Activated T-helper 1 cell treated with Interleukin-2 at 50 U/mL for 16 hours (primary cell): ENCODE measurements at regions not wholly inside any gene's neighbourhood (a gene's known extent, or its start where the extent isn't known, plus 50 kb on each side); places are given as distances from the start of the nearest gene placed in this dataset.
"Not testable (repeated sequence)": the region's sequence is repeated elsewhere in the genome, so short reads cannot be mapped to it uniquely, and the experiment has no call there.

Experiments used
- DNase-seq: peaks from one replicate; pipeline ENCODE4 v3.0.0-alpha.2; 2020; ENCODE audit warnings: low read depth

DNA sequence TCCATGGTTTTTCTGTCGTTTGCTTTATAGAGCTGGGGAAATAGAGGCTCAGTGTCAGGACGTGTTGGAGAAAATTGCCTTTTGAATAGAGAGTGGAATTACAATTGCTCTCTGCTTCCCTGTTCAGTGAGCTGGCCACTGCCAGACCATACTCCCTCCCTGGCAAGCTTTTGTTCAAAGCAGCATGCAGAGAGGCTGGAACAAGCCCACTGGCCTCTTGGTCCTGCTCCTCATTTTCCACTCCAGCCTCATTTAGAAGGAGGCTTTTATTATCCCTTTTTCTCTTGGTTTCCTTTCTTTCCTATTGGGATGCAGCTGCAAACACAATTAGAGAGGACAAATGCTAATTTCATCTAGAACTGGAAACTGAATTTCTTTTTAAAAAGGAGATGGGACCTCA is 302.2 kb upstream of the PODXL start:
- DNase-seq = no peak

DNA sequence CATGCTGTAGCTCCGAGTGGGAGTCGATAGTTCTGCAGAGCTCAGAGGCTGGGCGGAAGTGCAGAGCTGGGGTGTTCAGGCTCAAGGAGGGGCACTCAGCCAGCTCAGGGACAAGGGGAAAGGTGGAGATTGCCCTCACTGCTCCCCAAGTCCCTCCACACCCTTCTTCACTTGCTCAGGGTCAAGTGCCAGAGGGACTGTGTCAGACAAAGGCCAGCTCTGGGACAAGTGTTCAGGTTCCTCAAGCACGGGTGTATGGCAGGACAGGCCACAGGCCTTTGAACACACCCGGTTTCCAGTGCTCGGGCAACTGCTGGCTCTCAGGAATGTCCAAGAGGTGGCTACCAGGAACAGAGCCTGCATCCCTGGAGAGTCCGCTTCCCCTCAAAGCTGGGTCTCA is 293.0 kb upstream of the PODXL start:
- DNase-seq = no peak

DNA sequence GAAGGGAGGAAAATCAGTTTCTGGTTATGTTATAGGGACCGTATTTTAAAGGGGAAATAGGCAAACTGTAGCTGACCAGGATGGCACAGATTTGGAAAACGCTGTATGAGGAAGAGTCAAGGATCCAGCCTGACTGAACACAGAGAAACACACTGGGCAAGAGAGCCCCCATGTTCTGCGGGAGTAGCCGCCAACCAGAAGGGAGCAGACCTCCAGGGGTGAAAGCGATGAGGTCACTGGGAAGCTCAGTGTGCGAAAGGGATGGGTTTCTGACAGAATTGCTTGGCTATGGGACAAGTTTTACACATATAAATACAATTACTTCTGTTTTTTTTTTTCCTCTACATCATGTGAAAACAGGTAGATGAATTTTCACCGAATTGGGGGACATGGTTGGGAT is 291.6 kb upstream of the PODXL start:
- no peak for DNase-seq

DNA sequence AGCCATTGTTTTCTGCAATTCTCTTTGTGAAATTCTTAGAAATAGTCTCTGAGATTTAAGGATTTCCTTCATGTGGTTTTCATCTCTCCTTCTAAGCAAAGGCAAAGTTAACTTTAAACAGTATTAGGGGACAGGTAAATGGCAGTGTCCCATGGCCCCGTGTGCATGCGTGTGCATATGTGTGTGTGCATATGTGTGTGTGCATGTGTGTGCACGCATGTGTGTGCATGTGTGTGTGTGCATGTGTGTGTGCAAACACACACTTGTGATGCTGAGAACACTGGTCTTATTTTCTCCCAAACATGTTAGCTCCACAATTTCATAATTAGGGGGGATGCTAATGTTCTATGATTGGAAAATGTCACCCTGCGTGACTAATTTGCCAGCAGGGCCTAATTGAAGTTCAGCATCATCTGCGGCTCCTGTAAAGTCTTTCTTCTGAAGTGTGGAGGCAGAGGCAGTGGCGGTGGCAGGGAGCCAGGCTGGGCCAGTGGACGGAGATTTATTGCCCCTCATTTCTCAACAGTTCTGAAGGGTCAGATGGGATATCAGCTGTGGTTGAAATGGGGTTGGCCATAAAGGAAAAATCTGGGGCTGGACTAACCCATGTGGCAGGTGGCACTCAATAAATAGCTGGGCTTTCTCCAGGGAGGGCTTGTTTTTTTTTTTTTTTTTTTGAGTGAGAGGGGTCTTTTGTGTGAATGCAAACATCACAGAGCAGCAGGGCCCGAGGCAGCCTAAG is 289.3 kb upstream of the PODXL start:
- no peak for DNase-seq

DNA sequence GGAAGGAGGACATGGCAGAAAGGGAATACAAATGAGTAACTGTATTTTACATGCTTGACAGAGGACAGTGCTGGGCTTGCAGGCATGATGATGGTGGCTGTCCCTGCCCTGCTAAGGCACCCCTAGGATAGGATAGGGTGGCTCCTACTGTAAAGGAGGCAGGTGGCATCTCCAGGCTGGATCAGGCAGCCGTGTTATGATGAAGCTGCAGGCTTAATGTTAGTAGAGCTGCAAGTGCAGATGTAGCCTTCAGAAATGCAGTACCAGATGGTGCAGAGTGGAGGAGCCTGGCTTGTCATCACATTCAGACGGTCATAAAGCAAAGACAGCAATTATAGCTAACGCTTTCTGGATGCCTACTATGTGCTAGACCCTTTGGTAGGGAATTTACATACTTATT is 287.9 kb upstream of the PODXL start:
- DNase-seq = no peak

DNA sequence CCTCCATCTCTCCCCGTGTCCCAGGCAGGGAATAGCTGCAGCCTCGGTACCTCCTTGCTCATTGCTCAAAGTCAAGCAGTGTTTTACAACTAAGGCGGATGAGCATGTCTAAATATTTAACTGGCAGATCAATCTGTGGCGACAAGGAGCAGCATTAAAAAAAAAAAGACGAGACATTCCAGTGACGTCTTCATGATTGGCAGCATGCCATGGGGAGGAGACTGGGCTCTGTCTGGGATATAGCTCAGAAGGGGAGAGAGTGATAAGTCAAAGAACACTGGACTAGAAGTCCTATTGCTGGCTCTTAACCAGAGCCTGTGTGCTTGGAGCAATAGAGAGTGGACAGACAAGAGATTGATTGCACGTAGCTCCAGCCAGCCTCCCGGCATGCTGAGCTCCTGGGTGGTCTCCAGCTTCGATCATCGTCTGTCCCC is 287.5 kb upstream of the PODXL start:
- DNase-seq = no peak

DNA sequence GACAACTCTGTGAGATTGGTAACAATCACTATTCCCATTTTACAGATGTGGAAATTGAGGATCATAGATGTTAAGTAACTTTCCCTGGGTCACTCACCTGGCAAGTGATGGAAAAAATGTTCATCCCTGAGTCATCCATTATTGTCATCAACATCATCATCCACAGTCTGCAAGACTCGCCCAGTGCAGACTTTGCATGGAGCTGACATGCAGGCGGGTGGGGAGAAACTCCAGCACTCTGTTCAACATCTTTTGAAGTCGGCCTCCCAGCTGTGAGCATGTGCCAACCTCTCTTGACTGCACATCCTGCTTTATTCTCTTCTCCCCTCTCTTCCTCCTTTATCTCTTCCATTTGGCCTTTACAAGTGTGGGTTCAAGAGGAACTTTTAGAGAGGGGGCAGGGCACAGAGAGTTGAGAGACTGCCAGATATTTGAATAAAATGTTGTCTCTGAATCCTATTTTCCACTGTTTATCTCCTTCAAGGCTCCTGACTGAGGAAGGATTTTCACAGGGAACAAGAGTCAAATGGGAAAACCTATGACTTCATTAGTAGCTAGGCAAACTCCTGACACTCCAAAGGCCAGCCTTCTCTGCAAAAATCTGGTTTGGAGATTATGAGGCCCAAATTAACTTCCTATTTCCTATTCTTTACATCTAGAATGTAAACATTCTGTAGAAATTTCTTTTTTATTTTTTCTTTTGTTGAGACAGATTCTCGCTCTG is 283.7 kb upstream of the PODXL start:
- no peak for DNase-seq

DNA sequence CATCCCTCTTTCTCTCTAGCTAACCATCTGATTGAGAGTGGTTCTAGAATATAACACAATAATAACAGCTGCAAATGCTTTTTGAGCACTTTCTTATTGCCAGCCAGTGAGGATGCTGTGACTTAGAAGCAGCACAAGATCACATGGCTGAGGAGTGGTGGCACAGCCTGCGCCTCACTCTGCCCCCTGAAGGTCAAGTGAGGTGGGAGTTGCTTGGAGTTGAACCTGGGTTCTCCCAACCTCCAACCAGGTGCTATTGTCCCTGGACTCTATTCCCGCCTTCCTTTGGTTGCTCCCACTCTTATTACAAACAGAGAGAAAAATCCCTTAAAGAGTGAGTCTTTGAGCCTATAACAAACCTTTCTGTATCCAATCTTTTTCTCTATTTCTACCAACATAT is 280.3 kb upstream of the PODXL start:
- no peak for DNase-seq

DNA sequence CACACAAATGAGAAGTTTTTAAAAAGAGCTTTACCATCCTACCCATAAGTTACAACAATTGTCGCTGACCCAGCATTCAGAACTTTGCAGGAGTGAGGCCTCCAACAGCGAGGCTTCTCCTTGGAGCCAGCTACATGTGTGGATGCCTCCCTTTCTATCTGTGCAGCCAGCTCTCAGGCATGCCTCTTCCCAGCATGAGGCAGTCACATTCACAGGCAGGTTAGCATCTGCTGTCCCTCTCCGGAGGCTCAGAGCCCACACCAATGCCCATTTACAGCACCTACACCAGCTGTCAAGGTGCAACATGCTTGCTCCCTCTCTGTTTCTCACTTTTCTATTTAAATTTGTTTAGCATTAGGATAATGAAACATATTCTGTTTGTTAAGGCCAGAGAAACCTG is 278.7 kb upstream of the PODXL start:
- DNase-seq = no peak

DNA sequence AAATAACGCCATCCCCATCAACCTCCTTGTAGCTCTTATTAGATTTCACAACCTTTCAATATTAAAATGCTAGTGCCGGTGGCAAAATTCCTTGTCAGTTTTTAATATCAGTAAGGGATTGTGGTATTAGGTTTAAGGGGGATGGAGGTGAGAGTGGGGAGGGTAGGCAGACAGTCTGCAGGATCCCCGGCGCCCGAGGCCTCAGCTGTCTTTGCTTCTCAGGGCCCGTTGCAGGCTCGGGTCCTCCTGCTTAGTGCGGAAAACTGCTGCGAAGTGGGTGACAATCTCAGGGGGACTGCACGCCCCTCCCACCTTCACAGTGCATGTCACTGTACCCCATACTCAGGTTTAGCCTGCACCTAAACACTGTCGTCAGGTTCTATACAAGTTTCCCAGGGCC is 274.3 kb upstream of the PODXL start:
- no peak for DNase-seq

DNA sequence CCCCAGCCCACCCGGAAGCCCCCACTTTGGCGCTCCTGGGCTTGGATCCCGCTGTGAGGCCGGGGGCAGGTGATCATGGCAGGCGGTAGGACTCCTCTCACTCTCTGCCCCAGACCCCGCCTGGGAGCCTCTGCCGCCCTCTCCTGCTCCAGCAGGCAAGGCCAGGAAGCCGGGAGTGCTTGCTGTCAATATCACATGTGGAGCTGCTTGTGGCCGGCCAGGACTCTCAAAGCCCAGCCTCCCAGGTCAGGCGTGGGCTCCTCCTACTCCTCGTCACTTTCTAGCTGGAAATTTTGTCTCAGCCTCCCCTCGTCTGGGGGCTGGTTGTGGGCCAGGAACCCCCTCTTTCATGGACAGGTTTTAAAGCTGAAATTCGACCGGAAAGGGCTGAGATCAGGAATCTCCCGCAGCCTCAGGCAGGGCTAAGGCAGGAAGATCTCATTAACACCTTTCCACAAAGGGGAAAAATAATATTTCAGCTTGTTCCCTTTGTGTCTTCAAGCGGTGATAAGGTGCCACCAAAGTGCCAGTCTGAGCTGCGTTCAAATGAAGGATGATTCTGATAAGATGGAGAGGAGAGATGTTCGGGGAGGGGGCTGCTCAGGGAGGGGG is 273.6 kb upstream of the PODXL start:
- DNase-seq = no peak

DNA sequence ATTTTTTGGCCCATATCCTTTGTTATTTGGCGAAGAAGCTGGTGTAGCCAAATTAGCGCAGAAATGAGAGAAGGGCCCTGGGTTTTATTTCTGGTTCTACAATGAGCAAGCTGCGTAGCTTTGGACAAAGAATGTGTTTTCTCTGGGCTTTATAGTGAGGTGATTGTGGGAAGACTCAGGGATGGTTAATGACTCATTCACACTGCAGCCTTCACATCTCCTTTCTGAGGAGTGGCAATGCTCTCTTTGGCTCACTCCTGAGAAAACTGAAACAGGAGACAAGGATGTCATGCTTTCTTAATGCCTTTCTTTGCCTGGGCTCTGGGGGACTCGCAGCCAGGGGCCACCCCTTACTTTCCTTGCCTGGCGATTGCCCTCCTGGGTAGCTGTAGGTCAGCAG is 271.0 kb upstream of the PODXL start:
- no peak for DNase-seq

DNA sequence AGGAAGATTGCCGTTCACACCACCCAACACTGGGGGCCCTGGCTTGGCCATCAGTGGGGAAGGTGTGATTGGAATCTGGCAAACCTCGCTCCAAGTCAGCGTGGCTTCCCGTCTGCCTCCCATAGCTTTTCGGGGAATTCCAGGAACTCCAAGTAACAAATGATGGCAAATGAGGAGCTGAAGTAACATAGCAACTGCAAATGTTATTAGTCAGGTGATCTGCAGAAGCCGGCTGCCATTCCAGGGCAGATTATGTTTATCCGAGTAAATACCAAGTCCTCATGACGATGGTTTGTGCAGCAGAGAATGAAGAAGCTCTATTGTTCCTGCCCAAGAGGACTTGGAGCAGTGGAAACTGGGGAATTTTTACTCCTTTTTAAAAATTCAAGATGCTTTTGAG is 270.5 kb upstream of the PODXL start:
- DNase-seq = no peak

DNA sequence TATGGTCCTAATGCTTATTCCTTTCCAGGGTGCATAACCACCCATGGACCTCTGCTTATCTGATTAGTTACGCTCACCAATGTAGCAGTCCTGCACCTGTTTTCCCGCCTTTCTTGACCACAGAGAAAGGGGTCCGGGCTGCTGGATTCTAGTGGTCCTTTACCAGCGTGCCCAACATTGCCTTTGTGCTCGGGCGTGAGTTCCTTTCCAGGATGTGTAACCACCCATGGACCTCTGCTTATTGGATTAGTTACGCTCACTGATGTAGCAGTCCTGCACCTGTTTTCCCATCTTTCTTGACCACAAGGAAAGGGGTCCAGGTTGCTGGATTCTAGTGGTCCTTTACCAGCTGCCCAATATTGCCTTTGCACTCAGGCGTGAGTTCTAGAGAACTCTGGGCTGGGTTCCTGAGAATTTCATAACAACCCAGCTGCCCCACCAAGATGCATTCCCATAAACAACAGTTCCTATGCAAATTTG is 267.6 kb upstream of the PODXL start:
- DNase-seq = not testable (repeated sequence)

DNA sequence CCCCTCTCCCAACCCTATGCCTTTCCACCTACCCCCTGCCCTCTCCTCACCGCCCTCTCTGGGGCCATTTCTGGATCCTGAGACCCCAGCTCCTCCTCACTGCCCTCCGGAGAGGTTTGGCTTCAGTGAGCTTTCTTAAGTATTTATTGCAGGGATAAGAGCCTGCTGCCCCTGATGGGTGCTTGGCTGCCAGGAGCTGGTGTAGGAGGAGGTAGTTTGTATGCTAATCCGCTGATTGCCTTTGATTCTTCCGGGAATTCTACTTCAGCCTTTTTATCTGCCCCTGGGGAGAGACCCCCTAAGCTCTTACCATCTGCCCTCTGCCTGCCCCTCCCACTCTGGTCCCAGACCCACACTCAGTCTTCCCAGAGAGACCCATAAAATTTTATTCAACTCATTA is 263.5 kb upstream of the PODXL start:
- no peak for DNase-seq

DNA sequence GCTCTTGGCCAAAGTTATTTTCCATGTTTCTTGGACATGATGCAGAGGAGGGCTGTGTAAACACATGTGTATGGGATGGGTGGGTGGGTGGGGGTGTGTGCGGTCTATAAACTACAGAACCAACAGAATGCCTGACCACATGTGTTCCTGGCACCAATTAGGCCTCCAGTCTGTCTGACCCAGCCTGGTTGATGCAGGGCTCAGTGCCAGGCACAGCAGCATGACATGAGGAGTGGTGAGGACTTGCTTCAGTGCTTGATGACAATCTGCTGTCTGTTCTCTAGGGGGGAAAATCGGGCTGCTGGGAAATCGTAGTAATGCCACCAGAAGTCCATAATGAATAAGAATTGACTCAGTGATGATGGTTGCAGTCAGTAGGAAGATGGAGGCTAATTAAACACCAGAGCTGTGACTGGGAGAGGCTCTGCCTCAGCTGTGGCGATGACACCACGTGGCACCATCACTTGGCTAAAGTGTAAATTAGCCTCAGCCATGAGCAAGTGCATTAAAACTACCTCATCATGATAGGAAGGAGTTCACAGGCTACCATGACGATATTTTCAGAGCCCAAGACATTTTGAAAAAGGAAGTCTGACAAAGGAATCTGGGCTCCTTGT is 260.1 kb upstream of the PODXL start:
- DNase-seq = no peak

DNA sequence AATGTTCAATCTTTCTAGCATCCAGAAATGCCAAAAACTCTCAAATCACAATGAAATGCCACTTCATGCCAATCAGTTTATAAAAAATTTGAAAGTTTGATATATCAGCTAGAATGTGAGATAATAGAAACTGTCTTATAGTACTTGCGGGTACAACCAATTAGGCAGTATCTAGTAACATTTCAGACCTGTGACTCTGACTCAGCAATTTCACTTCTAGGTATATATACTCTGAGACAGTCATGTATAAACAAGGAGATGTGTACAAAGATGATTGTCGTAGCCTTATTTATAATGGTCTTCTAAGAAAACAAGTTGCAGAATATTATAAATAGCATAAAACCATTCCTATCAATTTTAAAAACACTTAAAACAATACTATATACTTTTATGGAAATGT is 252.3 kb upstream of the PODXL start:
- no peak for DNase-seq

DNA sequence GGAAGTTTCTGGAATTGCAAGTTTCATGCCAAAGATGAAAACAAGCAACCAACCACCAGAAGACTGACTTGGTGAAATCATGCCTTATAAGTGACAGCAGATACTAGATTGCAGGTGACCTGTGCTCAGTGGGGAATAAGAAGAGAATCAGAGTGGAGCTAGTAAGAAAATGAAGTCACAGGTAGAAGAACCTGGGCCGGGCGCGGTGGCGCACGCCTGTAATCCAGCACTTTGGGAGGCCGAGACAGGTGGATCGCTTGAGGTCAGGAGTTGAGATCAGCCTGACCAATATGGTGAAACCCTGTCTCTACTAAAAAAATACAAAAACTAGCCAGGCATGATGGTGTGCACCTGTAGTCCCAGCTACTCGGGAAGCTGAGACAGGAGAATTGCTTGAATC is 251.7 kb upstream of the PODXL start:
- not testable (repeated sequence) for DNase-seq

DNA sequence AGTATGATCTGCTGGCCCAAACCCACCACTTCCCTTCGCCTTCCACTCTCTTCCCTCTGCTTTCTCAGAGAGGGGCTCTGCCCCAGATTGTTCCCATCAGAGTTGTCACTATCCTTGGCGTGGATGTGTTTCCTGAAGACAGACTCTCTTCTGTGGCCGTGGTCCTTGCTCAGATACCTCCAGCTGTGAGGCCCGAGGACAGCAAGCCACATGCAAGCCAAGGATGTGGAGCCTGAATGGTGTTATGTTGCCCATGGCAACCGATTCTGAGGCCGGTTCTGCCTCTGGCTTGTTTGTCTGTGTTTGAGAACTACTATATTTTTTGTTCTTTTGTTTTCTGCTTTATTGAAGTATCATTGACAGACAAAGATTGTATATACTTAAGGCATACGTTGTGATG is 247.4 kb upstream of the PODXL start:
- no peak for DNase-seq

DNA sequence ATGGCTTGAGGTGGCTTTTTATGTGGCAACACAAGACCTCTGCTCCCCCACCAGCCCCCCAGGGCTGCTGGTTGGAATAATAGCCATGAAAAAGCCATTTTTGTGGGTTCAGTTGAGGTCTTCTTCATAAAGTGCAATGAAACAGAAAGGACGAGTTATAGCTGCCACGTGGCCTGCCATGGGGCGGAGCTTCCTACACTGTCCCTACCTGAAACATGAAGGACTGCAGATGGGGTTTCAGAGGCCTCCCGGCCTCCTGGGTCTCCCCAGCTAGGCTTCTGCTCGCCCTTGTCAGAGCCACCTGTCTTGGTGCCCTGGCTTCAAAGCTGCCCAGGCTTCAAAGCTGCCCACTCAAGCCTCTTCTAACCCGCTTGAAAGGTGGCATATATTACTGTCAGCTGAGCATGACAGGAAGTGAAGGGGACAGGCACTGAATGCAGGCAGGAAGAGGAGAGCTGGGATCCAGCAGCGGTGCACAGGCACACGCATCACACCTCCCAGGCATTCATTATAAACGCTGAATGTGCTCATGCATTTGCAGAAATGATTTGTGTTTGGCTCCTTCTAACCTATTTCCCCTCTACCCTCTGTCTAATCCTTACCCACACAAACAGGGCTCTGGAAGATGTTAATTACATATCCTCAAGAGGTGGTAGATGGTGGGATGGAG is 245.9 kb upstream of the PODXL start:
- DNase-seq = no peak

DNA sequence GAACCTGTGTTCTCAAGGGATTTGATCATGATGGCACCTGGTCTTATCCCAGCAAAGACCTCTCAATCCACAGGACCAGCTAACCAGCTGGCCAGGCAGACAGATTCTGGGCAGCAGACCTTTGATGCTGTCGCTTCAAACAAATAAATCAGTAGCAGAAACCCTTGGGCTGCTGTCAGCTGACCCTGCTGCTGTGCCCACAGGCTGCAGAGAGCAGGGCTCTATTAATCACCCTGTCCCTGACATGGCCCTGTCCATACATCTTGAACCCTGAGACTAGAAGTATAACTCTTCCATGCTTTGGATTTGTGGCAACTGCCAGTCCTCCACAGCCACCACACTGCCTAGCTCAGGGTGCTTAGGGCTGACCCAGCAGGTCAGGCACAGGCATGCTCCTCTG is 244.1 kb upstream of the PODXL start:
- no peak for DNase-seq

DNA sequence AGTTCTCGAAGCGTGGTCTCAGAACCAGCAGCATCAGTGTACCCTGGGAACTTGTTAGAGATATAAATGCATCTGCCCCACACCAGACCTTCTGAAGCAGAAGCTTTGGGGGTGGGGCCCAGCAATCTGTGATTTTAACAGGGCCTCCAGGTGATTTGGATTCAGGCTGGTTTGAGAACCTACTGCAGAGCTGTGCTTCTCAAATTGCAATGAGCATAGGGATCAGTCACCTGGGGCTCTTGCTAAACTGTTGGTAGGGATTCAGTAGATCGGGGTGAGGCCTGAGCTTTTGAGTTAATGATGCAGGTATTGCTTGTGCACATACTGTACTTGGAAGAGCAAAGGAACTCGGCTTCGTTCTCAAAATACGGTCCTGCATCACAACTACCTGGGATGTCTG is 243.6 kb upstream of the PODXL start:
- no peak for DNase-seq
